LNCAP (cell line): ENCODE measurements at regions not wholly inside any gene's neighbourhood (a gene's known extent, or its start where the extent isn't known, plus 50 kb on each side); places are given as distances from the start of the nearest gene placed in this dataset.

Experiments
- TF ChIP-seq, protein P1 (sequence below): fragments of 450-650 bp; IDR thresholded peaks from 2 replicates; pipeline ENCODE4 v1.5.1; 2017; ENCODE audit warnings: mild to moderate bottlenecking

DNA sequence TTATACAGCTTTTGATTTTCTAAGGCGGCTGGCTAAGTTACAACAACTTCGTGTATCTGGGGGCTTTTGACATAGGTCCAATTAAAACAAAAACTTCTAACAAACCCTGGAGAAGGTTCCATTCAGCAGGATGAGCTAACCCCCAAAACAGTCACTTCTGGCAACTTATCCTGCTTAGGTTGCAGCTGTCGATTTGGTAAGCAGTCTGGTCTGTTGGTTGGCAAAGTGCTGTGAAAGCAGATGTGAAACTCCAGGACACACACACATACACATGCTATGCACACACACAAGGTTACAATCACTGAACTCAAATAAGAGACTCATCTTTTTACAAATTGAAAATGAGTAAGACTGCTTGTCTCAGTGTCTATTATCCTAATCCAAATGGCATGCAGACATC, 119.0 kb upstream of the STMND1 start:
- TF ChIP-seq, protein P1, sequence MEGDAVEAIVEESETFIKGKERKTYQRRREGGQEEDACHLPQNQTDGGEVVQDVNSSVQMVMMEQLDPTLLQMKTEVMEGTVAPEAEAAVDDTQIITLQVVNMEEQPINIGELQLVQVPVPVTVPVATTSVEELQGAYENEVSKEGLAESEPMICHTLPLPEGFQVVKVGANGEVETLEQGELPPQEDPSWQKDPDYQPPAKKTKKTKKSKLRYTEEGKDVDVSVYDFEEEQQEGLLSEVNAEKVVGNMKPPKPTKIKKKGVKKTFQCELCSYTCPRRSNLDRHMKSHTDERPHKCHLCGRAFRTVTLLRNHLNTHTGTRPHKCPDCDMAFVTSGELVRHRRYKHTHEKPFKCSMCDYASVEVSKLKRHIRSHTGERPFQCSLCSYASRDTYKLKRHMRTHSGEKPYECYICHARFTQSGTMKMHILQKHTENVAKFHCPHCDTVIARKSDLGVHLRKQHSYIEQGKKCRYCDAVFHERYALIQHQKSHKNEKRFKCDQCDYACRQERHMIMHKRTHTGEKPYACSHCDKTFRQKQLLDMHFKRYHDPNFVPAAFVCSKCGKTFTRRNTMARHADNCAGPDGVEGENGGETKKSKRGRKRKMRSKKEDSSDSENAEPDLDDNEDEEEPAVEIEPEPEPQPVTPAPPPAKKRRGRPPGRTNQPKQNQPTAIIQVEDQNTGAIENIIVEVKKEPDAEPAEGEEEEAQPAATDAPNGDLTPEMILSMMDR: no peak

DNA sequence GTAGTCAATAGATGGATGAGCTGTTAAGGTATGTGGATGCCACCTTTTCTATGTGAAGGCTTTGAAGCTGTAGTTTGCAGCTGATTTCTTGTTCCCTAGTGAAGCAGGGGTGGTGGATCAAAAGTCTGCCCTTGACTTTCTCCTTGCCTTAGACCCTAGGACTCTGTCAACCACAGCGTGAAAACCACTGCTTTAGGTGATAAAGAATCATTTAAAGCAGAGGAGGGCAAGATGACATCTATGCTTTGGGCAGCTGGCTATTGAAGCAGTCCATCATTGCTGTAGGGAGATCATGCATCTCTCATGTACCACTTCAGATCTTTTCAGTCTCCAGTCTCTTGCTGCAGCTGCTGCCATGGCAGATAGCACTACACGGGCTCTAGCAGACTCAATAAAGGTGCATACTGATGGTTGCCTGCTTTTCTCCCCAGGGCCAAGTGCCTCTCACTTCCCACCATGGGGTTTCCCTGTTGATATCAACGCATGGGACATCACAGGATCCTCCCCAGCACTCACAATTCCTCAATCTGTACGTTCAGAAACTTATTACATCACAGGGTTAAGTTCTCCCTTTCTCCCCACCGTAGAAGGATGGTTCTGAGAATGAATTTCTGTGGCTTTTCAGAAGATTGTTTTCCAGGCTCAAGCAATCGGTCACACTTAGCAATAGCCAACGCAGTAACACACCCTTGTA, 122.0 kb upstream of the STMND1 start:
- TF ChIP-seq, protein P1: no peak

DNA sequence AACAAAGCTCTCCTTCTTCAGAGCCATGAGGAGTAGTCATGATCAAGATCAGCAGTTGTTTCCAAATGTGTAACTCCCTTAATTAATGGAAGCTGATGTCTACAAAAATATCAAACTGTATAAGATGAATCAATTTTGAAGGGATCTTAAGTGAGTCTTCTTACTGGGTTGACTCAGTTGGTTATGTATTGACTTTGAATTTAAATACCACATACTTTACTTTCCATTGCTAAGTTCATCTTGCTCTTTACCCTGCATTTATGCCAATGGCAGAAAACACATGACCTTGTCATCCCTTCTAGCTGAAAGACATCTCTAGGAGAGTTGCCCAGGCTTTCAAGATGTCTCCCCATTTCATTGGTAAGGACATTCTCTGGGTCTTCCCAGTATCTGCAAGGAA, 123.2 kb upstream of the STMND1 start:
- TF ChIP-seq, protein P1: no peak

DNA sequence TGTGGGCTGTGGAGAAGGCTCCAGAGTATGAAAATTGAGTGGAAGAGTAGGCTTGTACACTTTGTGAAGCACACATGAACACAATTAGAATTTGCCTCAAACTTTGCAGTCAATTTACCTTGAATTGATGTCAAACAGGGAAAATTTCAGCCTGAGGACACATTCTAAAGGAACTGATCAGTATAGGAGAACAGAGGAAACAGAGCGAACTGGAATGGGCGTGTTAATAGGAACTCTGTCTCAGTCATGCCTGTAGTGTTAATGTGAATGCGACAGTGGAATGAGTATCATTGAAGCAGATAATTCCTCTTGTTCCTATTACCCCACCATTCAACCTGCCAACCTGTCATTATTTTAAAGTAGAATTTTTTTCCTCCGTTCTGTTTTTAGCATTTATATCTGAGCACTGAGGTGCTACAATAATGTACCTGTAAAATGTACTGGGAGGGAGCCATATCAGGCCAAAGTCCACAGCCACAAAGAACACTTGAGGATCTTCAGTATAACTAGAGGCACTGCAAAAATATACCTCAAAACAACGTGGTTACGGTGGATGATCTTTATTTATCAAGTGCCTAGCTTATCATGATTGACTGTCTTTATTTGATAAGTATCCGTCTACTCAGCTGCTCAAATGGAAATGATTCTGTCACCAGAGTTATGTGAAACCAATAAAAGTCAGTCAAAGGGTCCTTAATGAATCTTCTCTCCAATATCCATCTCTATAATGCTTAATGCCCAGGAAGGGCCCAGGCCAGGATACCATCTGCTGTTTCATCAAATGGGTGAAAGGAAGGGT, 125.3 kb upstream of the STMND1 start:
- TF ChIP-seq, protein P1: no peak

DNA sequence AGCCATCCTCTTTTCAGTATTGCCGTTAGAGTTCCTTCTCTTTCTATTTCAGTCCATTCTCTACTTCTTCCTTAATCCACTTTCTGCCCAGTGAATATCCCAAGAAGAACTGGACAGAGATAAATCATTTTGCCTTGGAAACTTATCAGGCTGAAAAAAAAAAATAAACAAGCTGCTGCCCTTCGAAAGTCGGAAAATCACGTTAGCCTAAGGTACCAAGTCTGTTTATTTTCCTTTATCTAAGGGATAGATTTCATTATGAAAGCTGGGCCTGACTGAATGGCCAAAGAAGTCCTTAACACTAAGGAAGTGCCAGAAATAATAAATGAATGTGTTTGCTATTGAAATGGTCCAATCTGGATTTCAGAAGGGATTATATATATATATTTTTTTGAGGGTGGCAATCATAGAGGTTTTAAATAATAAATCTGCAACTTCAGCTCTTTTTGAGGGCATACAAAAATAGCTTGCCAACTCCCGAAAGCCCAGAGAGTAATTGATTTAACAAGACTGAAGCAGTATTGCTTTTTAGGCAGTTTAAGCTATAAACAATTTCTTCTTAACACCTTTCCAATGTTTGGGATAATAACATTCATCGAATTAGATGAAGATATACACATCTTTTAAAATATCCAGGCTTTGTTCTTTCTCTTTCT, 127.0 kb upstream of the STMND1 start:
- TF ChIP-seq, protein P1: no peak

DNA sequence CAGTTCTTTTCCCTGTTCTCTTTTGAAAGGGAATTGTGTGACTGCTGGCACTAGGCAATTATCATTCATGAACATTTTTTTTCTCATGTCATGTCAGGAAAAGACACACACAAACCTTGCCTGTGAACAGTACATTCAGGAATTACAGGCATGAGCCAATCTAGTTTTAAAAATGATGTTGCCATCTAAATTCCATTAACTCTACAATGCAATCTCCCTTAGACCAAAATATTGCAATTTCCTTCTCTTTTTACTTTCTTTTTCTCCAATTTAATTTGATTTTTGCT, 127.5 kb upstream of the STMND1 start:
- TF ChIP-seq, protein P1: no peak

DNA sequence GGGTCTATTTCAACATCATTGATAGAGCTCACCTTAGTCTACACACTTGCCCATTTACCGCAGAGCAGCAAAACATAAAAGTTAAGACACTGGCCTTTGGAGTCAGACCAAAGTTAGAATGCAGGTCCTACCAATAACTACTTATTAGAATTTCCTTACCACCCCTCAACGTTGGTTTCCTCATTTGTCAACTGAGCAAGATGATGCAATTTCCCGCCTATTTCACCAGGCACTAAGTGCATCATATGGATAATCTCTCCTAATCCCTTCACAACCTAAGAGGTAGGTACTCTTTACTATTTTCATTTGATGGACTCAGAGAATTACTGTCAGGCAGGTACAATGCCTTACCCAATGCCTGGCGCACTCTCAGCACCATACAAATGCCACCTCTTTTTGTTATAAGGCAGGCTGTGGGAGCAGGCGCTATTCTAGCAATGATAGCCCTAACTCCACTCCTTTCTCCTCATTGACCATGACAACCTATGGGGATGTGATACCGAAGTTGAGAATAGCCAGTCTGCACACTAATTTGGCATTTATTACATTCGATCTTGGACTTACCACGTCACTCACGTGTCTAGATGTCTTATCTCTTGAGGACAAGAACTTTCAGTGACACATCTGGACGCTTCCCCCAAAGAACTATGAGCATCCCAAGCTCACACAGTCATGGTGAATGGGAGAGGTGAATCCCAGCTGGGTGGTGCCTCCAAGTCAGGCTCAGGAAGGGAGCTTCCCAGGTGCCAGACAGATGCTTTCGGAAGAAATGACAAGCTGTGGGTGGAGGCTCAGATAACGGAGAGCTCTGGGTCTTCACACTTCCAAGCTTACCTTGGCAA, 128.1 kb upstream of the STMND1 start:
- TF ChIP-seq, protein P1: no peak
